Testis (tissue), 2 donors: ENCODE measurements at regions not wholly inside any gene's neighbourhood (a gene's known extent, or its start where the extent isn't known, plus 50 kb on each side); places are given as distances from the start of the nearest gene placed in this dataset.

Source experiments
- POLR2A ChIP-seq: fragments of 450-650 bp; IDR thresholded peaks from one replicate; pipeline ENCODE4 v1.6.1; 2017; ENCODE audit warnings: antibody characterized with exemption, mild to moderate bottlenecking, moderate library complexity
- TF ChIP-seq, protein P1 (sequence below), 3 experiments: fragments of 450-650 bp in 2 of 3; fragments of 200-600 bp in 1 of 3; sonication (generic) in 1 of 3; IDR thresholded peaks; one replicate each; pipeline ENCODE4 v1.5.1; 2016 to 2019; ENCODE audit warnings: antibody characterized with exemption in 3 of 3, mild to moderate bottlenecking in 2 of 3, moderate library complexity in 1 of 3

DNA sequence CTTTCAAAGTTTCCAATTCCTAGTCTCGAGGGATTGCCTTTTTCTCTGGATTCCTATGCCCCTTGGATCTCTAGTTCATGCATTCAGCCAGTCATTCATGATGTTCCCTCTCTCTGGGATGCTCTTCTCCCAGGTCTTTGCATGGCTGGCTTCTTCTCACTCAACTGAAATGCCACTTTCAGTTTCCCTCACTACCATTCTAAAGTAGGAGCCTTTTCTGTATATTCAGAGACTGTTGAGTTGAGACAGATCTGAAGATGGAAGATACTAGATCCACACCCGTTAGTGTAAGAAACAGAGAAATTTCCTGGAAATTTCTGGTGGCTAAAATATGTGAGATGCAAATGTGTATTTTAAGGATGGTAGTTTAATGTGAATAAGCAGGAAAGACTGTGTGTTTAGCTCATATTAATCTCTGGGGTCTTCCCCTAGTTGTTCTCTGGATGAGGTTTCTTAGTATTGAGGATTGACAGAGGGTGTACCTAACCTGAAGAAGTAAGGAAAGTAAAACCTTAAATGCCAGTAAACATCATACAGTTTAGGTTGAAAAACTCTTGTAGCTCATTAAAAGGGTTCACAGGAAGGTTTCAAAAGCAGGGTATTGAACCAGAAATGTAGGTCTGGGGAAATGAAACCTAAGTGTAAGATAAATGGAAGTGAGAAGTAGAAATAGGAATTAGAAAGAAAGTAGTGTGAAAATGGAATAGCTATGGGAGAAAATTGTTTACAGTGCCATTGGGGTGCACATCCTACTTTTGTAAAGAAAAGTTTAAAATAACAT is 331.3 kb downstream of the NDFIP2 start:
- TF ChIP-seq POLR2A = no peak
- TF ChIP-seq, protein P1, sequence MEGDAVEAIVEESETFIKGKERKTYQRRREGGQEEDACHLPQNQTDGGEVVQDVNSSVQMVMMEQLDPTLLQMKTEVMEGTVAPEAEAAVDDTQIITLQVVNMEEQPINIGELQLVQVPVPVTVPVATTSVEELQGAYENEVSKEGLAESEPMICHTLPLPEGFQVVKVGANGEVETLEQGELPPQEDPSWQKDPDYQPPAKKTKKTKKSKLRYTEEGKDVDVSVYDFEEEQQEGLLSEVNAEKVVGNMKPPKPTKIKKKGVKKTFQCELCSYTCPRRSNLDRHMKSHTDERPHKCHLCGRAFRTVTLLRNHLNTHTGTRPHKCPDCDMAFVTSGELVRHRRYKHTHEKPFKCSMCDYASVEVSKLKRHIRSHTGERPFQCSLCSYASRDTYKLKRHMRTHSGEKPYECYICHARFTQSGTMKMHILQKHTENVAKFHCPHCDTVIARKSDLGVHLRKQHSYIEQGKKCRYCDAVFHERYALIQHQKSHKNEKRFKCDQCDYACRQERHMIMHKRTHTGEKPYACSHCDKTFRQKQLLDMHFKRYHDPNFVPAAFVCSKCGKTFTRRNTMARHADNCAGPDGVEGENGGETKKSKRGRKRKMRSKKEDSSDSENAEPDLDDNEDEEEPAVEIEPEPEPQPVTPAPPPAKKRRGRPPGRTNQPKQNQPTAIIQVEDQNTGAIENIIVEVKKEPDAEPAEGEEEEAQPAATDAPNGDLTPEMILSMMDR (IDR thresholded peaks at IDR 0.05) = no peak
